ENCODE measurements at regions not wholly inside any gene's neighbourhood (a gene's known extent, or its start where the extent isn't known, plus 50 kb on each side); places are given as distances from the start of the nearest gene placed in this dataset.
"Not testable (repeated sequence)": the region's sequence is repeated elsewhere in the genome, so short reads cannot be mapped to it uniquely, and the experiment has no call there.

GRCh38 chr3:8312685-8313084 lies 188.9 kb upstream of the LMCD1 start:
- Histone ChIP-seq H3K4me3 (no peak overlapping the region), H3K36me3 (no peaks in the 10 kb centered on the region), H3K4me1 (no peaks in the 10 kb centered on the region), H3K27me3 (no peaks in the 10 kb centered on the region), H3K27ac (no peak overlapping the region), H3K9me3 (peaks cover 0 to 5% of the 10 kb centered on the region in 2 donors)
- TF ChIP-seq EP300 (IDR thresholded peaks at IDR 0.05; ENCODE audit: low read depth), result no peak
- TF ChIP-seq, protein P1, sequence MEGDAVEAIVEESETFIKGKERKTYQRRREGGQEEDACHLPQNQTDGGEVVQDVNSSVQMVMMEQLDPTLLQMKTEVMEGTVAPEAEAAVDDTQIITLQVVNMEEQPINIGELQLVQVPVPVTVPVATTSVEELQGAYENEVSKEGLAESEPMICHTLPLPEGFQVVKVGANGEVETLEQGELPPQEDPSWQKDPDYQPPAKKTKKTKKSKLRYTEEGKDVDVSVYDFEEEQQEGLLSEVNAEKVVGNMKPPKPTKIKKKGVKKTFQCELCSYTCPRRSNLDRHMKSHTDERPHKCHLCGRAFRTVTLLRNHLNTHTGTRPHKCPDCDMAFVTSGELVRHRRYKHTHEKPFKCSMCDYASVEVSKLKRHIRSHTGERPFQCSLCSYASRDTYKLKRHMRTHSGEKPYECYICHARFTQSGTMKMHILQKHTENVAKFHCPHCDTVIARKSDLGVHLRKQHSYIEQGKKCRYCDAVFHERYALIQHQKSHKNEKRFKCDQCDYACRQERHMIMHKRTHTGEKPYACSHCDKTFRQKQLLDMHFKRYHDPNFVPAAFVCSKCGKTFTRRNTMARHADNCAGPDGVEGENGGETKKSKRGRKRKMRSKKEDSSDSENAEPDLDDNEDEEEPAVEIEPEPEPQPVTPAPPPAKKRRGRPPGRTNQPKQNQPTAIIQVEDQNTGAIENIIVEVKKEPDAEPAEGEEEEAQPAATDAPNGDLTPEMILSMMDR (IDR thresholded peaks at IDR 0.05), result no peak
- no peak for TF ChIP-seq POLR2A (IDR thresholded peaks at IDR 0.05)
- no peak for DNase-seq
- intact Hi-C loops (cut with DNase I; ENCODE audit: low total_unique reads) (no loop called here), in situ Hi-C loops (cut with MboI; ENCODE audit: low pct_ligation_motif_present in 1 of 4, low pct_unique_long_range_greater_than_20kb in 1 of 4, low sequenced_read_pairs in 3 of 4) (no loop called here)

DNA sequence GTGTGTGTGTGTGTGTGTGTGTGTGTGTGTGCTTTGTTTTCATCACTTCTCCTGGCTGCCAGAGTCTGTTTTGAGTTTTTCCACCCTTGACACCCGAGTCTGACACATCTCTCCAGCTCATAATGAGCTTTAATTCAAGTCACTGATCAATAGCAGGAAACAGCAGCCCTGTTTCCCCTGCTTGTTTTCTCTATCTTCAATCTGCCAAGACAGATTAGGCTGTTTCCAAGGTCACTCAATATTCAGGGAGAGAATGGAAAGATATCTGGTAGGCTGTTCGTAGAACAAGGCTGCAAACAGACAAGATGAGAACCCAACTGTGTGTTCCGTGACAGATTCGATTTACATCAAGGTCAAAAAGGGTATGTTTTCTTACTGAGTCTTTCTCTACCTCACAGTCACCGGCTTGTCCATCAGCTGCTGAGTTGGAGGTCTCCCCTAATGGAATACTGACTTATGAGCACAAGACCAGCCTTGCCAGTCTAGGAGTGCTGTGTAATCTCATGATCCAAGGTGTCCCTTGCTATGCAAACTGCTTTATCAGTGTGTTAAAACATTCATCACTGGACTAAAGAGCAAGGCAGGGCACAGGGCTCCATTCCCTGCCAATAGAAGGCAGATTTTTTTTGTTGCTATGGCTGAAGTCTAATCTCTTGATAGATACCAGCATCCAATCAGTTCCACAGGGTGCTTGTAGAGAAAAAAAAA lies 187.9 kb upstream of the LMCD1 start:
- H3K27ac ChIP-seq, result no peak overlapping the region
- peaks cover 0 to 3% of the 10 kb centered on the region in 2 donors for H3K9me3 ChIP-seq
- WGBS, 2 donors (ENCODE audit: low coverage in 1 of 2), result 66 to 78% methylated on average over 3 to 5 of the region's 5 CpGs
- no peaks in the 10 kb centered on the region for H3K4me1 ChIP-seq
- in situ Hi-C loops (cut with MboI; ENCODE audit: low pct_ligation_motif_present in 1 of 4, low pct_unique_long_range_greater_than_20kb in 1 of 4, low sequenced_read_pairs in 3 of 4), result no loop called here
- TF ChIP-seq, protein P1 (IDR thresholded peaks at IDR 0.05), result no peak
- TF ChIP-seq POLR2AphosphoS5 (IDR thresholded peaks at IDR 0.05) (no peak), EP300 (IDR thresholded peaks at IDR 0.05; ENCODE audit: low read depth) (no peak), POLR2A (IDR thresholded peaks at IDR 0.05) (no peak)
- H3K36me3 ChIP-seq, result no peaks in the 10 kb centered on the region
- H3K4me3 ChIP-seq, result no peak overlapping the region
- H3K27me3 ChIP-seq, result no peaks in the 10 kb centered on the region
- intact Hi-C loops (cut with DNase I; ENCODE audit: low total_unique reads), result no loop called here
- no peak for DNase-seq

GRCh38 chr3:8315526-8315925 lies 186.1 kb upstream of the LMCD1 start:
- 87 to 88% methylated on average over 3 of the region's 3 CpGs for WGBS, 2 donors (ENCODE audit: low coverage in 1 of 2)
- H3K4me1 ChIP-seq; intact Hi-C loops (cut with DNase I; ENCODE audit: low total_unique reads); in situ Hi-C loops (cut with MboI; ENCODE audit: low pct_ligation_motif_present in 1 of 4, low pct_unique_long_range_greater_than_20kb in 1 of 4, low sequenced_read_pairs in 3 of 4); H3K4me3 ChIP-seq; H3K27me3 ChIP-seq; H3K36me3 ChIP-seq; H3K27ac ChIP-seq; DNase-seq; H3K9me3 ChIP-seq: not testable (repeated sequence)

DNA sequence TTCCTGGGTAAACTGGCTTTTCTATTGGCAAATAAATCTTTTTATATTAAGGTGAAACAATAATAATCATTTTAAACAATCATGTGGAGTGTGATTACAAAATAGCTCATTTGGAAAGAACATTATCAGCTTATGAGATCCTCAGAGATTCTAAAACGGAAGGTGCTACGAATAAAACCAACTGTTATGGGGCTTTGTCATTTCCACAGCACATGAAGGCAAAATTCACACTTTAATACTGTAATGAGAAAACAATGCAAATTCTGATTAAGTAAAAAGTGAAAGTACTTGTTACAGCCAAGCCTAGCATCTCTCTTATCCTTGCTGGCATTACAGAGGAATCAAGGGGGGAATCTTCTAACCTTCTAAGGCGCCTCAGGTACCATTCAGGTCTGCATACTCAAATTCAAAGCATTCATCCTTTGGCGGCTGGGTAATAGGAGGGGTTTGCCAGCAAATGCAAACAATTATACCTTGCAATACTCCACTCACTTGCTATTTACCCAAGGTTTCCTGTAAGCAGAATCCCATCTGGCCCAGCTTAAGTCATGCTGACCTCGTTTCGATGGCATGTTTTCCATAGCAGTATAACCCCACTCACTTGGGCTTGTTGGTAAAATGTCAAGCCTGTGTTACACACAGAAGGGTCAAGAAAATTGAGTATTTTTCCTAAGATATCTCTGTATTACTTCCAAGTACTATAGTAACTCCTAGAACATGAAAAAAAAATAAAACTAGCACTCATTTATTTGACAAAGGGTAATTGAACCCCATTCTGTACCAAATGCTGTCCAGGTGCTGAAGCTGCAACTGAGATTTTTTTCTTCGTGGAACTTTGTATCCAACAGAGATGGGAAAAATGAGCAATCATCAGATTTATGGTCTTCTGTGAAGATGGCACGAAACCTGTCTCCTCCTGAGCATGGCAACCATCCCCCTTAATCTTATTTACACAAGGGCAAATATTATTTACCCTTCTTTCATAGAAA lies 183.7 kb upstream of the LMCD1 start:
- no peak overlapping the region for H3K27ac ChIP-seq
- H3K27me3 ChIP-seq, result no peaks in the 10 kb centered on the region
- no peaks in the 10 kb centered on the region for H3K9me3 ChIP-seq
- intact Hi-C loops (cut with DNase I; ENCODE audit: low total_unique reads), result no loop called here
- WGBS, 2 donors (ENCODE audit: low coverage in 1 of 2), result 75 to 87% methylated on average over 6 to 8 of the region's 8 CpGs
- no peak for DNase-seq
- no peaks in the 10 kb centered on the region for H3K36me3 ChIP-seq
- no peak for TF ChIP-seq POLR2AphosphoS5 (IDR thresholded peaks at IDR 0.05)
- TF ChIP-seq EP300 (IDR thresholded peaks at IDR 0.05; ENCODE audit: low read depth), result no peak
- TF ChIP-seq, protein P1 (IDR thresholded peaks at IDR 0.05), result no peak
- TF ChIP-seq POLR2A (IDR thresholded peaks at IDR 0.05), result no peak
- in situ Hi-C loops (cut with MboI; ENCODE audit: low pct_ligation_motif_present in 1 of 4, low pct_unique_long_range_greater_than_20kb in 1 of 4, low sequenced_read_pairs in 3 of 4), result no loop called here
- H3K4me3 ChIP-seq, result no peak overlapping the region
- H3K4me1 ChIP-seq, result no peaks in the 10 kb centered on the region
